ENCODE measurements at regions not wholly inside any gene's neighbourhood (a gene's known extent, or its start where the extent isn't known, plus 50 kb on each side); places are given as distances from the start of the nearest gene placed in this dataset.

- Histone ChIP-seq H3K36me3 (replicated peaks; ENCODE audit: control insufficient read depth, insufficient read depth, low read length) (no peaks in the 10 kb centered on the region), H3K4me3 (ENCODE audit: insufficient read depth, low read depth, low read length) (no peak overlapping the region), H3K27me3 (ENCODE audit: control insufficient read depth, insufficient read depth, low read length) (no peaks in the 10 kb centered on the region)
- DNase-seq: no peak
These were observed 151.1 kb upstream of the POU5F2 start for GRCh38 chr5:93892481-93892880.

- H3K4me3 ChIP-seq (ENCODE audit: insufficient read depth, low read depth, low read length): no peak overlapping the region
- no peak for DNase-seq
- no peaks in the 10 kb centered on the region for H3K27me3 ChIP-seq (ENCODE audit: control insufficient read depth, insufficient read depth, low read length)
- no peaks in the 10 kb centered on the region for H3K36me3 ChIP-seq (replicated peaks; ENCODE audit: control insufficient read depth, insufficient read depth, low read length)
These were observed 150.4 kb upstream of the POU5F2 start for GRCh38 chr5:93891491-93892480.

- Histone ChIP-seq H3K36me3 (replicated peaks; ENCODE audit: control insufficient read depth, insufficient read depth, low read length) (no peaks in the 10 kb centered on the region), H3K27me3 (ENCODE audit: control insufficient read depth, insufficient read depth, low read length) (no peaks in the 10 kb centered on the region), H3K4me3 (ENCODE audit: insufficient read depth, low read depth, low read length) (no peak overlapping the region)
- no peak for DNase-seq
These were observed 149.3 kb upstream of the POU5F2 start for GRCh38 chr5:93890657-93891056.

- DNase-seq: no peak
- no peaks in the 10 kb centered on the region for H3K36me3 ChIP-seq (replicated peaks; ENCODE audit: control insufficient read depth, insufficient read depth, low read length)
- no peak overlapping the region for H3K4me3 ChIP-seq (ENCODE audit: insufficient read depth, low read depth, low read length)
- H3K27me3 ChIP-seq (ENCODE audit: control insufficient read depth, insufficient read depth, low read length): no peaks in the 10 kb centered on the region
These were observed 146.3 kb upstream of the POU5F2 start for GRCh38 chr5:93887678-93888077.

- H3K4me3 ChIP-seq (ENCODE audit: insufficient read depth, low read depth, low read length): no peak overlapping the region
- no peak for DNase-seq
- no peaks in the 10 kb centered on the region for H3K27me3 ChIP-seq (ENCODE audit: control insufficient read depth, insufficient read depth, low read length)
- no peaks in the 10 kb centered on the region for H3K36me3 ChIP-seq (replicated peaks; ENCODE audit: control insufficient read depth, insufficient read depth, low read length)
These were observed 145.5 kb upstream of the POU5F2 start for GRCh38 chr5:93886917-93887361.

- Histone ChIP-seq H3K27me3 (ENCODE audit: control insufficient read depth, insufficient read depth, low read length) (no peaks in the 10 kb centered on the region), H3K4me3 (ENCODE audit: insufficient read depth, low read depth, low read length) (no peak overlapping the region), H3K36me3 (replicated peaks; ENCODE audit: control insufficient read depth, insufficient read depth, low read length) (no peaks in the 10 kb centered on the region)
- no peak for DNase-seq
These were observed 144.9 kb upstream of the POU5F2 start for GRCh38 chr5:93886098-93886806.

GRCh38 chr5:93884254-93884653, 142.9 kb upstream of the POU5F2 start:
- H3K36me3 ChIP-seq (replicated peaks; ENCODE audit: control insufficient read depth, insufficient read depth, low read length): no peaks in the 10 kb centered on the region
- DNase-seq: no peak
- no peaks in the 10 kb centered on the region for H3K27me3 ChIP-seq (ENCODE audit: control insufficient read depth, insufficient read depth, low read length)
- H3K4me3 ChIP-seq (ENCODE audit: insufficient read depth, low read depth, low read length): no peak overlapping the region

GRCh38 chr5:93883459-93883858, 142.1 kb upstream of the POU5F2 start:
- H3K27me3 ChIP-seq (ENCODE audit: control insufficient read depth, insufficient read depth, low read length): no peaks in the 10 kb centered on the region
- no peak for DNase-seq
- H3K36me3 ChIP-seq (replicated peaks; ENCODE audit: control insufficient read depth, insufficient read depth, low read length): no peaks in the 10 kb centered on the region
- H3K4me3 ChIP-seq (ENCODE audit: insufficient read depth, low read depth, low read length): no peak overlapping the region

- Histone ChIP-seq H3K36me3 (replicated peaks; ENCODE audit: control insufficient read depth, insufficient read depth, low read length) (no peaks in the 10 kb centered on the region), H3K27me3 (ENCODE audit: control insufficient read depth, insufficient read depth, low read length) (no peaks in the 10 kb centered on the region), H3K4me3 (ENCODE audit: insufficient read depth, low read depth, low read length) (no peak overlapping the region)
- no peak for DNase-seq
These were observed 134.3 kb upstream of the POU5F2 start for GRCh38 chr5:93875693-93876092.

- no peaks in the 10 kb centered on the region for H3K27me3 ChIP-seq (ENCODE audit: control insufficient read depth, insufficient read depth, low read length)
- no peaks in the 10 kb centered on the region for H3K36me3 ChIP-seq (replicated peaks; ENCODE audit: control insufficient read depth, insufficient read depth, low read length)
- H3K4me3 ChIP-seq (ENCODE audit: insufficient read depth, low read depth, low read length): no peak overlapping the region
- DNase-seq: no peak
These were observed 133.1 kb upstream of the POU5F2 start for GRCh38 chr5:93874491-93874890.

GRCh38 chr5:93874080-93874479, 132.7 kb upstream of the POU5F2 start:
- DNase-seq: no peak
- H3K27me3 ChIP-seq (ENCODE audit: control insufficient read depth, insufficient read depth, low read length): no peaks in the 10 kb centered on the region
- no peak overlapping the region for H3K4me3 ChIP-seq (ENCODE audit: insufficient read depth, low read depth, low read length)
- H3K36me3 ChIP-seq (replicated peaks; ENCODE audit: control insufficient read depth, insufficient read depth, low read length): no peaks in the 10 kb centered on the region

- Histone ChIP-seq H3K27me3 (ENCODE audit: control insufficient read depth, insufficient read depth, low read length) (no peaks in the 10 kb centered on the region), H3K36me3 (replicated peaks; ENCODE audit: control insufficient read depth, insufficient read depth, low read length) (no peaks in the 10 kb centered on the region), H3K4me3 (ENCODE audit: insufficient read depth, low read depth, low read length) (no peak overlapping the region)
- DNase-seq: no peak
These were observed 131.9 kb upstream of the POU5F2 start for GRCh38 chr5:93873211-93873736.

- DNase-seq: no peak
- Histone ChIP-seq H3K4me3 (ENCODE audit: insufficient read depth, low read depth, low read length) (no peak overlapping the region), H3K36me3 (replicated peaks; ENCODE audit: control insufficient read depth, insufficient read depth, low read length) (no peaks in the 10 kb centered on the region), H3K27me3 (ENCODE audit: control insufficient read depth, insufficient read depth, low read length) (no peaks in the 10 kb centered on the region)
These were observed 129.2 kb upstream of the POU5F2 start for GRCh38 chr5:93870649-93871048.

GRCh38 chr5:93868851-93869250, 127.5 kb upstream of the POU5F2 start:
- Histone ChIP-seq H3K4me3 (ENCODE audit: insufficient read depth, low read depth, low read length) (no peak overlapping the region), H3K36me3 (replicated peaks; ENCODE audit: control insufficient read depth, insufficient read depth, low read length) (no peaks in the 10 kb centered on the region), H3K27me3 (ENCODE audit: control insufficient read depth, insufficient read depth, low read length) (no peaks in the 10 kb centered on the region)
- DNase-seq: no peak

GRCh38 chr5:93850311-93850710, 108.9 kb upstream of the POU5F2 start:
- DNase-seq: no peak
- no peaks in the 10 kb centered on the region for H3K27me3 ChIP-seq (ENCODE audit: control insufficient read depth, insufficient read depth, low read length)
- no peak overlapping the region for H3K4me3 ChIP-seq (ENCODE audit: insufficient read depth, low read depth, low read length)
- H3K36me3 ChIP-seq (replicated peaks; ENCODE audit: control insufficient read depth, insufficient read depth, low read length): no peaks in the 10 kb centered on the region
